HG03039 (cell line): ENCODE measurements at regions not wholly inside any gene's neighbourhood (a gene's known extent, or its start where the extent isn't known, plus 50 kb on each side); places are given as distances from the start of the nearest gene placed in this dataset.

ENCODE experiments used
- ATAC-seq: cut with Tn5 transposase; IDR thresholded peaks from one replicate; pipeline ENCODE4 v1.9.1; 2021; ENCODE audit warnings: mild to moderate bottlenecking, moderate library complexity; ENCODE audit not compliant: unreplicated experiment

GRCh38 chr7:17638727-17639126, 301.6 kb downstream of the SNX13 start:
- ATAC-seq = no peak

GRCh38 chr7:17640730-17641377, 299.4 kb downstream of the SNX13 start:
- ATAC-seq = no peak

GRCh38 chr7:17645500-17645899, 294.8 kb downstream of the SNX13 start:
- no peak for ATAC-seq

GRCh38 chr7:17646253-17646956, 293.9 kb downstream of the SNX13 start:
- no peak for ATAC-seq

GRCh38 chr7:17651341-17651740, 289.0 kb downstream of the SNX13 start:
- ATAC-seq = no peak

GRCh38 chr7:17651863-17652385, 288.4 kb downstream of the SNX13 start:
- no peak for ATAC-seq

- ATAC-seq = no peak
Observed at GRCh38 chr7:17654940-17655339, 285.4 kb downstream of the SNX13 start.

- no peak for ATAC-seq
Observed at GRCh38 chr7:17659126-17659525, 281.2 kb downstream of the SNX13 start.

- ATAC-seq = no peak
Observed at GRCh38 chr7:17660116-17660515, 280.2 kb downstream of the SNX13 start.

- ATAC-seq = no peak
Observed at GRCh38 chr7:17661982-17662585, 278.2 kb downstream of the SNX13 start.

- no peak for ATAC-seq
Observed at GRCh38 chr7:17663061-17663675, 277.1 kb downstream of the SNX13 start.

GRCh38 chr7:17665029-17665428, 275.3 kb downstream of the SNX13 start:
- ATAC-seq = no peak

GRCh38 chr7:17668122-17668521, 272.2 kb downstream of the SNX13 start:
- ATAC-seq = no peak

- ATAC-seq = no peak
Observed at GRCh38 chr7:17669204-17669603, 271.1 kb downstream of the SNX13 start.

- ATAC-seq = no peak
Observed at GRCh38 chr7:17671956-17672355, 268.3 kb downstream of the SNX13 start.

GRCh38 chr7:17672783-17673182, 267.5 kb downstream of the SNX13 start:
- no peak for ATAC-seq

GRCh38 chr7:17674166-17674942, 265.9 kb downstream of the SNX13 start:
- no peak for ATAC-seq

- ATAC-seq = no peak
Observed at GRCh38 chr7:17674943-17675608, 265.2 kb downstream of the SNX13 start.

- ATAC-seq = no peak
Observed at GRCh38 chr7:17677408-17677807, 262.9 kb downstream of the SNX13 start.

- no peak for ATAC-seq
Observed at GRCh38 chr7:17678896-17679295, 261.4 kb downstream of the SNX13 start.
